PFSK-1 (cell line): ENCODE measurements at regions not wholly inside any gene's neighbourhood (a gene's known extent, or its start where the extent isn't known, plus 50 kb on each side); places are given as distances from the start of the nearest gene placed in this dataset.

Experiments
- FOXP2 ChIP-seq: optimal IDR thresholded peaks from 2 replicates; pipeline ENCODE3; 2011; ENCODE audit warnings: borderline replicate concordance, control low read depth, inconsistent platforms; ENCODE audit not compliant: insufficient read depth; ENCODE audit errors: extremely low read length, extremely low read depth
- POLR2AphosphoS5 ChIP-seq: IDR thresholded peaks from 2 replicates; pipeline ENCODE4 v1.6.1; 2012; ENCODE audit warnings: low read depth, mild to moderate bottlenecking, control low read depth, low read length, moderate library complexity
- REST ChIP-seq, 2 experiments: IDR thresholded peaks; 2 replicates each; pipeline versions ENCODE4 v1.6.1 to v1.8.0; 2011 to 2012; ENCODE audit warnings: low read depth in 2 of 2, low read length in 2 of 2, control low read depth in 1 of 2, inconsistent platforms in 1 of 2, mild to moderate bottlenecking in 1 of 2, moderate library complexity in 1 of 2; ENCODE audit not compliant: insufficient read depth in 1 of 2
- SIN3A ChIP-seq: IDR thresholded peaks from 2 replicates; pipeline ENCODE4 v1.6.1; 2012; ENCODE audit warnings: mild to moderate bottlenecking, low read length, moderate library complexity, borderline replicate concordance; ENCODE audit not compliant: insufficient read depth
- TAF1 ChIP-seq: IDR thresholded peaks from 2 replicates; pipeline ENCODE4 v1.6.1; 2012; ENCODE audit warnings: low read length, control low read depth, borderline replicate concordance; ENCODE audit not compliant: insufficient read depth

GRCh38 chr16:55949518-55949917 is 74.3 kb upstream of the CES5A start:
- TF ChIP-seq REST (IDR thresholded peaks at IDR 0.05; ENCODE audit: insufficient read depth in 1 of 2, low read depth in 2 of 2, low read length in 2 of 2) (no peak), POLR2AphosphoS5 (no peak), TAF1 (no peak), SIN3A (no peak), FOXP2 (no peak)
